GM21390 (cell line): ENCODE measurements at regions not wholly inside any gene's neighbourhood (a gene's known extent, or its start where the extent isn't known, plus 50 kb on each side); places are given as distances from the start of the nearest gene placed in this dataset.

ENCODE experiments used
- ATAC-seq: cut with Tn5 transposase; IDR thresholded peaks from one replicate; pipeline ENCODE4 v1.9.1; 2021; ENCODE audit not compliant: unreplicated experiment

GRCh38 chr2:196224756-196225155 is 53.4 kb upstream of the STK17B start:
- no peak for ATAC-seq

GRCh38 chr2:196225213-196225612 is 53.8 kb upstream of the STK17B start:
- no peak for ATAC-seq

- ATAC-seq: no peak
Observed at GRCh38 chr2:196226058-196226706, 54.8 kb upstream of the STK17B start.

- ATAC-seq: no peak
Observed at GRCh38 chr2:196226707-196227065, 55.3 kb upstream of the STK17B start.

- ATAC-seq: no peak
Observed at GRCh38 chr2:196229013-196229412, 57.6 kb upstream of the STK17B start.

GRCh38 chr2:196230061-196230854 is 58.9 kb upstream of the STK17B start:
- no peak for ATAC-seq

GRCh38 chr2:196233021-196233804 is 61.8 kb upstream of the STK17B start:
- ATAC-seq: peak; percentile 19

GRCh38 chr2:196233805-196234475 is 62.6 kb upstream of the STK17B start:
- ATAC-seq: peak; percentile 65

- ATAC-seq: peak; percentile 44
Observed at GRCh38 chr2:196234672-196235071, 63.3 kb upstream of the STK17B start.

GRCh38 chr2:196238836-196239380 is 67.5 kb upstream of the STK17B start:
- ATAC-seq: no peak

- ATAC-seq: peak; percentile 82
Observed at GRCh38 chr2:196239622-196240587, 68.5 kb upstream of the STK17B start.

- ATAC-seq: no peak
Observed at GRCh38 chr2:196241175-196241574, 69.8 kb upstream of the STK17B start.

- ATAC-seq: peak; percentile 76
Observed at GRCh38 chr2:196242131-196242620, 70.8 kb upstream of the STK17B start.

- no peak for ATAC-seq
Observed at GRCh38 chr2:196244516-196244915, 73.1 kb upstream of the STK17B start.

- no peak for ATAC-seq
Observed at GRCh38 chr2:196244966-196245365, 73.6 kb upstream of the STK17B start.

- no peak for ATAC-seq
Observed at GRCh38 chr2:196245378-196246140, 74.2 kb upstream of the STK17B start.

- ATAC-seq: no peak
Observed at GRCh38 chr2:196247114-196247975, 76.0 kb upstream of the STK17B start.

GRCh38 chr2:196247976-196248280 is 76.5 kb upstream of the STK17B start:
- no peak for ATAC-seq
